Activated B cell treated with CpG ODN at 0.5 μM for 24 hours (primary cell): ENCODE measurements at regions not wholly inside any gene's neighbourhood (a gene's known extent, or its start where the extent isn't known, plus 50 kb on each side); places are given as distances from the start of the nearest gene placed in this dataset.

Experiments
- ATAC-seq: fragments of 200-7000 bp; cut with Tn5 transposase; one replicate; pipeline ENCODE4 v1.10.0; 2021; ENCODE audit warnings: low read depth, mild to moderate bottlenecking, moderate library complexity
- CTCF ChIA-PET: fragments of 350-600 bp; sonication (Branson Sonifier 250); formaldehyde crosslinking; loops from one replicate; lab custom pipeline; 2021; ENCODE audit warnings: antibody characterized with exemption; lab: Charles Lee
- POLR2A ChIA-PET: fragments of 350-600 bp; sonication (Branson Sonifier 250); formaldehyde crosslinking; loops from one replicate; lab custom pipeline; 2021; ENCODE audit warnings: antibody characterized with exemption; lab: Charles Lee
- DNase-seq: peaks from one replicate; pipeline ENCODE4 v3.0.0; 2022
- H3K27ac Mint-ChIP-seq: one replicate; pipeline ENCODE4 v1.8.0; 2020; ENCODE audit warnings: mixed read lengths
- H3K27me3 Mint-ChIP-seq: one replicate; pipeline ENCODE4 v1.8.0; 2021; ENCODE audit warnings: mixed read lengths
- H3K36me3 Mint-ChIP-seq: one replicate; pipeline ENCODE4 v1.8.0; 2021; ENCODE audit warnings: low read depth, mixed read lengths
- H3K4me1 Mint-ChIP-seq: one replicate; pipeline ENCODE4 v1.8.0; 2021; ENCODE audit warnings: mixed read lengths
- H3K4me3 Mint-ChIP-seq: one replicate; pipeline ENCODE4 v1.8.0; 2020; ENCODE audit warnings: mild to moderate bottlenecking, mixed read lengths
- H3K9me3 Mint-ChIP-seq: one replicate; pipeline ENCODE4 v1.8.0; 2020; ENCODE audit warnings: mixed read lengths
- CTCF ChIP-seq: fragments of 200-600 bp; IDR thresholded peaks from one replicate; pipeline ENCODE4 v1.8.0; 2022; ENCODE audit warnings: antibody characterized with exemption, mild to moderate bottlenecking
- intact Hi-C: fragments of 100-400 bp; cut with micrococcal nuclease; formaldehyde crosslinking; loops from one replicate; pipeline ENCODE4 v1.15.1; 2024

- H3K4me1 Mint-ChIP-seq = no peaks in the 10 kb centered on the region
- ATAC-seq = no peak
- no peak overlapping the region for H3K4me3 Mint-ChIP-seq
- intact Hi-C loops = no loop called here
- no peaks in the 10 kb centered on the region for H3K36me3 Mint-ChIP-seq
- no peaks in the 10 kb centered on the region for H3K9me3 Mint-ChIP-seq
- H3K27me3 Mint-ChIP-seq = peaks cover 6% of the 10 kb centered on the region
- DNase-seq = no peak
- ChIA-PET POLR2A (no interaction called here), CTCF (no interaction called here)
- TF ChIP-seq CTCF = no peak
- no peak overlapping the region for H3K27ac Mint-ChIP-seq
These were observed 213.5 kb downstream of the EDEM1 start for GRCh38 chr3:5401002-5401401.

GRCh38 chr3:5404718-5405117 is 217.2 kb downstream of the EDEM1 start:
- TF ChIP-seq CTCF = no peak
- ATAC-seq (no peak), DNase-seq (no peak)
- peaks cover 12% of the 10 kb centered on the region for H3K27me3 Mint-ChIP-seq
- H3K27ac Mint-ChIP-seq = no peak overlapping the region
- no peaks in the 10 kb centered on the region for H3K36me3 Mint-ChIP-seq
- H3K4me3 Mint-ChIP-seq = no peak overlapping the region
- ChIA-PET CTCF (no interaction called here), POLR2A (no interaction called here)
- H3K4me1 Mint-ChIP-seq = no peaks in the 10 kb centered on the region
- intact Hi-C loops = no loop called here
- H3K9me3 Mint-ChIP-seq = no peaks in the 10 kb centered on the region

- Mint-ChIP-seq H3K4me3 (no peak overlapping the region), H3K27me3 (peaks cover 18% of the 10 kb centered on the region), H3K36me3 (no peaks in the 10 kb centered on the region), H3K27ac (no peak overlapping the region), H3K4me1 (no peaks in the 10 kb centered on the region), H3K9me3 (peaks cover 5% of the 10 kb centered on the region)
- ChIA-PET POLR2A (no interaction called here), CTCF (no interaction called here)
- no peak for TF ChIP-seq CTCF
- ATAC-seq (no peak), DNase-seq (no peak)
- intact Hi-C loops = no loop called here
These were observed 224.3 kb downstream of the EDEM1 start for GRCh38 chr3:5411786-5412185.

GRCh38 chr3:5423076-5423475 is 235.6 kb downstream of the EDEM1 start:
- TF ChIP-seq CTCF = no peak
- CTCF ChIA-PET = no interaction called here
- H3K9me3 Mint-ChIP-seq = no peaks in the 10 kb centered on the region
- no peak for DNase-seq
- no peak overlapping the region for H3K4me3 Mint-ChIP-seq
- H3K4me1 Mint-ChIP-seq = peaks cover 9% of the 10 kb centered on the region
- intact Hi-C loops = loop anchor here (10.0 kb wide), 2 partner anchors 302 to 488 kb away; no protein-coding TSS in a partner anchor
- H3K27me3 Mint-ChIP-seq = peaks cover 7% of the 10 kb centered on the region
- no peak overlapping the region for H3K27ac Mint-ChIP-seq
- ATAC-seq = no peak
- POLR2A ChIA-PET = no interaction called here
- no peaks in the 10 kb centered on the region for H3K36me3 Mint-ChIP-seq

- H3K27ac Mint-ChIP-seq = no peak overlapping the region
These were observed 236.0 kb downstream of the EDEM1 start for GRCh38 chr3:5423523-5423922.

More at GRCh38 chr3:5423523-5423922, 236.0 kb downstream of the EDEM1 start:
- no peak for TF ChIP-seq CTCF
- POLR2A ChIA-PET = no interaction called here
- CTCF ChIA-PET = no interaction called here
- DNase-seq = no peak
- Mint-ChIP-seq H3K27me3 (peaks cover 7% of the 10 kb centered on the region), H3K4me1 (peaks cover 11% of the 10 kb centered on the region), H3K36me3 (no peaks in the 10 kb centered on the region), H3K9me3 (no peaks in the 10 kb centered on the region), H3K4me3 (no peak overlapping the region)
- ATAC-seq = no peak
- intact Hi-C loops = loop anchor here (10.0 kb wide), 2 partner anchors 301 to 489 kb away; no protein-coding TSS in a partner anchor
